Trophoblast cell (in vitro differentiated cells and primary cell): ENCODE measurements at regions not wholly inside any gene's neighbourhood (a gene's known extent, or its start where the extent isn't known, plus 50 kb on each side); places are given as distances from the start of the nearest gene placed in this dataset.

ENCODE experiments used
- DNase-seq, 2 donors: peaks; one replicate each; pipeline ENCODE4 v3.0.0-alpha.2; 2016
- H2AFZ ChIP-seq: 2 replicates; pipeline ENCODE4 v1.6.1; 2013; ENCODE audit warnings: low read length, moderate library complexity, mild to moderate bottlenecking; ENCODE audit not compliant: insufficient read depth, poor library complexity
- H2AK5ac ChIP-seq: 2 replicates; pipeline ENCODE4 v1.6.1; 2013; ENCODE audit warnings: mild to moderate bottlenecking, low read length
- H2BK120ac ChIP-seq: 2 replicates; pipeline ENCODE4 v1.6.1; 2013; ENCODE audit warnings: low read length, mild to moderate bottlenecking, moderate library complexity; ENCODE audit not compliant: insufficient read depth, poor library complexity
- H2BK12ac ChIP-seq: 2 replicates; pipeline ENCODE4 v1.6.1; 2013; ENCODE audit warnings: mild to moderate bottlenecking, low read length, moderate library complexity
- H2BK5ac ChIP-seq: 2 replicates; pipeline ENCODE4 v1.6.1; 2013; ENCODE audit warnings: low read length, low read depth, moderate library complexity, mild to moderate bottlenecking; ENCODE audit not compliant: poor library complexity
- H3K14ac ChIP-seq: 2 replicates; pipeline ENCODE4 v1.6.1; 2013; ENCODE audit warnings: mild to moderate bottlenecking, low read length
- H3K18ac ChIP-seq: 2 replicates; pipeline ENCODE4 v1.6.1; 2013; ENCODE audit warnings: mild to moderate bottlenecking, low read length
- H3K23ac ChIP-seq: 2 replicates; pipeline ENCODE4 v1.6.1; 2013; ENCODE audit warnings: low read length
- H3K27ac ChIP-seq: 2 replicates; pipeline ENCODE4 v1.5.1; 2013; ENCODE audit warnings: low read depth, mild to moderate bottlenecking, inconsistent platforms, low read length, moderate library complexity
- H3K27me3 ChIP-seq: 2 replicates; pipeline ENCODE4 v1.6.1; 2013; ENCODE audit warnings: inconsistent platforms, mild to moderate bottlenecking, low read length, moderate library complexity; ENCODE audit not compliant: insufficient read depth
- H3K36me3 ChIP-seq, 2 experiments: 1 replicate in 1 of 2; 2 replicates in 1 of 2; pipeline ENCODE4 v1.6.1; 2013; ENCODE audit warnings: low read length in 2 of 2, mild to moderate bottlenecking in 2 of 2, moderate library complexity in 1 of 2; ENCODE audit not compliant: insufficient read depth in 2 of 2, control insufficient read depth in 1 of 2
- H3K4ac ChIP-seq: 2 replicates; pipeline ENCODE4 v1.6.1; 2013; ENCODE audit warnings: low read depth, mild to moderate bottlenecking, low read length, moderate library complexity
- H3K4me1 ChIP-seq, 2 experiments: 1 replicate in 1 of 2; 2 replicates in 1 of 2; pipeline ENCODE4 v1.6.1; 2013; ENCODE audit warnings: low read length in 2 of 2, mild to moderate bottlenecking in 2 of 2, moderate library complexity in 1 of 2; ENCODE audit not compliant: insufficient read depth in 2 of 2, control insufficient read depth in 1 of 2
- H3K4me2 ChIP-seq: 2 replicates; pipeline ENCODE4 v1.6.1; 2013; ENCODE audit warnings: inconsistent platforms, mild to moderate bottlenecking, low read length, moderate library complexity
- H3K4me3 ChIP-seq: 2 replicates; pipeline ENCODE4 v1.5.1; 2013; ENCODE audit warnings: mild to moderate bottlenecking, low read depth, low read length, inconsistent platforms
- H3K79me1 ChIP-seq: one replicate; pipeline ENCODE4 v1.6.1; 2013; ENCODE audit warnings: low read length
- H3K79me2 ChIP-seq: 2 replicates; pipeline ENCODE4 v1.6.1; 2013; ENCODE audit warnings: low read length, mild to moderate bottlenecking; ENCODE audit not compliant: control insufficient read depth, insufficient read depth, poor library complexity
- H3K9ac ChIP-seq: 2 replicates; pipeline ENCODE4 v1.6.1; 2013; ENCODE audit warnings: mild to moderate bottlenecking, low read length
- H3K9me3 ChIP-seq: 2 replicates; pipeline ENCODE4 v1.6.1; 2013; ENCODE audit warnings: low read depth, mild to moderate bottlenecking, control low read depth, inconsistent platforms, low read length; ENCODE audit not compliant: insufficient read depth
- H4K12ac ChIP-seq: 2 replicates; pipeline ENCODE4 v1.6.1; 2013; ENCODE audit warnings: low read depth, mild to moderate bottlenecking, low read length, moderate library complexity
- H4K8ac ChIP-seq: 2 replicates; pipeline ENCODE4 v1.6.1; 2013; ENCODE audit warnings: low read depth, mild to moderate bottlenecking, low read length, moderate library complexity
- H4K91ac ChIP-seq: one replicate; pipeline ENCODE4 v1.6.1; 2013; ENCODE audit warnings: low read depth, mild to moderate bottlenecking, low read length, moderate library complexity
- WGBS: extraction: QIAGEN DNeasy Blood & Tissue Kit; methylation state at CpG from one replicate; pipeline ENCODE4 v1.1.7; 2013; ENCODE audit warnings: missing lambda C conversion rate; ENCODE audit not compliant: insufficient read length, insufficient coverage; ENCODE audit errors: extremely low coverage; 5-methylcytosine and 5-hydroxymethylcytosine counted together

- no peak overlapping the region for H3K23ac ChIP-seq
- no peaks in the 10 kb centered on the region for H3K79me2 ChIP-seq
- H2AK5ac ChIP-seq, result peak overlapping the region; percentile 92
- H4K8ac ChIP-seq, result no peak overlapping the region
- H3K4me1 ChIP-seq, result peaks cover 17 to 21% of the 10 kb centered on the region in 2 experiments
- no peak overlapping the region for H3K14ac ChIP-seq
- no peak overlapping the region for H2AFZ ChIP-seq
- H3K4ac ChIP-seq, result no peak overlapping the region
- H2BK5ac ChIP-seq, result peak overlapping the region; percentile 19
- no peaks in the 10 kb centered on the region for H3K9me3 ChIP-seq
- H3K4me2 ChIP-seq, result no peak overlapping the region
- H4K91ac ChIP-seq, result peak overlapping the region; percentile 43
- no peaks in the 10 kb centered on the region for H3K27me3 ChIP-seq
- H3K27ac ChIP-seq, result no peak overlapping the region
- H4K12ac ChIP-seq, result no peak overlapping the region
- no peak overlapping the region for H3K18ac ChIP-seq
- peaks cover 7% of the 10 kb centered on the region for H3K79me1 ChIP-seq
- no peak overlapping the region for H3K9ac ChIP-seq
- peak overlapping the region; percentile 48 for H2BK120ac ChIP-seq
- H3K4me3 ChIP-seq, result no peak overlapping the region
- H3K36me3 ChIP-seq, result no peaks in the 10 kb centered on the region
- peak overlapping the region; percentile 75 for H2BK12ac ChIP-seq
- DNase-seq, result no peak
- WGBS, result no CpG with 5 or more reads among the region's 3 CpGs
Measured at GRCh38 chr5:159507661-159508060, 177.4 kb upstream of the IL12B start.

GRCh38 chr5:159508344-159508743 lies 178.1 kb upstream of the IL12B start:
- H2BK12ac ChIP-seq, result peak overlapping the region; percentile 78
- no peak overlapping the region for H3K14ac ChIP-seq
- no peak overlapping the region for H4K12ac ChIP-seq

DNA sequence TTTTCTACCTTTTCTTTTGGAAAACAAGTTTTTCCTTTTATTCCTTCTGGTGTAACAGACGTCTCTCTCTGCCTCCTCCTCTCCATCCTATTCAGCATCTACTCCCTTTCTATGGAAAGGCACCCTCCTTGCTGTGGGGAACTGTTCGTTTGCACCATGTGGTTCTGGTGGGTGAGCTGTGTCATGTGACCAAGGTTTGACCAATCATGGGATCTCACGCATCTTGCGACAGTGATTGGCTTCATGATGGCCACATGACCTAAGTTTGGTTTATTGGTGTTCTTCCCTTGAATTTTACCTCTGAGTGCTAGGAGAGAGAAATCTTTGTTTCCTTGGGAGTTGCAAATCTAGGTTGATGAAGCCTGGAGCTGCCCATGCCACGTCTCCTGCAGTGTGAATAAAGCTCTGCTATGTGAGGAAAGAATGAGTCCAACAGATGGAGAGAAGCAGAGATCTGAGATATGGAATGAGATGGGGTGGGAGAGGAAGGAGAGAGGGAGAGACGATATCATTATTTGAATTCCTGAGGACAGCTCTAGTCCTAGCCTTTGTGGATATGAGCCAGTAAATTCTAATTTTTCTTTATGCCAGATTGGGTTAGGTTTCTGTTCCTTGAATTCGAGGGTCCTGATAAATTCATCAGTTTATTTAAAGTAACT lies 178.8 kb upstream of the IL12B start:
- no peak overlapping the region for H4K12ac ChIP-seq
- no peak overlapping the region for H2BK5ac ChIP-seq
- WGBS, result no CpG with 5 or more reads among the region's 7 CpGs
- peaks cover 7% of the 10 kb centered on the region for H3K79me1 ChIP-seq
- peaks cover 13% of the 10 kb centered on the region in 2 experiments for H3K4me1 ChIP-seq
- H3K4me2 ChIP-seq, result no peak overlapping the region
- H2AK5ac ChIP-seq, result no peak overlapping the region
- no peak overlapping the region for H3K9ac ChIP-seq
- H2BK12ac ChIP-seq, result peak overlapping the region; percentile 51
- H3K14ac ChIP-seq, result no peak overlapping the region
- H3K27ac ChIP-seq, result no peak overlapping the region
- no peak overlapping the region for H2AFZ ChIP-seq
- no peak overlapping the region for H3K23ac ChIP-seq
- no peak overlapping the region for H4K8ac ChIP-seq
- DNase-seq, result no peak
- H3K4ac ChIP-seq, result no peak overlapping the region
- no peaks in the 10 kb centered on the region for H3K27me3 ChIP-seq
- H3K9me3 ChIP-seq, result no peaks in the 10 kb centered on the region
- H3K4me3 ChIP-seq, result no peak overlapping the region
- H3K18ac ChIP-seq, result no peak overlapping the region
- H2BK120ac ChIP-seq, result no peak overlapping the region
- H3K36me3 ChIP-seq, result no peaks in the 10 kb centered on the region
- H4K91ac ChIP-seq, result no peak overlapping the region
- H3K79me2 ChIP-seq, result no peaks in the 10 kb centered on the region

More at GRCh38 chr5:159508344-159508743, 178.1 kb upstream of the IL12B start:
- Histone ChIP-seq H4K91ac (no peak overlapping the region), H2BK120ac (no peak overlapping the region), H3K9ac (no peak overlapping the region), H3K27me3 (no peaks in the 10 kb centered on the region), H2AFZ (no peak overlapping the region), H2BK5ac (no peak overlapping the region), H3K27ac (no peak overlapping the region), H4K8ac (no peak overlapping the region), H3K79me1 (peaks cover 7% of the 10 kb centered on the region), H3K4me1 (peaks cover 15 to 17% of the 10 kb centered on the region in 2 experiments), H3K18ac (no peak overlapping the region), H3K23ac (no peak overlapping the region), H3K4ac (no peak overlapping the region), H3K9me3 (no peaks in the 10 kb centered on the region), H3K36me3 (no peaks in the 10 kb centered on the region), H3K4me3 (no peak overlapping the region), H3K79me2 (no peaks in the 10 kb centered on the region), H3K4me2 (no peak overlapping the region), H2AK5ac (peak overlapping the region; percentile 47)
- no CpG with 5 or more reads among the region's 5 CpGs for WGBS
- DNase-seq, result no peak

DNA sequence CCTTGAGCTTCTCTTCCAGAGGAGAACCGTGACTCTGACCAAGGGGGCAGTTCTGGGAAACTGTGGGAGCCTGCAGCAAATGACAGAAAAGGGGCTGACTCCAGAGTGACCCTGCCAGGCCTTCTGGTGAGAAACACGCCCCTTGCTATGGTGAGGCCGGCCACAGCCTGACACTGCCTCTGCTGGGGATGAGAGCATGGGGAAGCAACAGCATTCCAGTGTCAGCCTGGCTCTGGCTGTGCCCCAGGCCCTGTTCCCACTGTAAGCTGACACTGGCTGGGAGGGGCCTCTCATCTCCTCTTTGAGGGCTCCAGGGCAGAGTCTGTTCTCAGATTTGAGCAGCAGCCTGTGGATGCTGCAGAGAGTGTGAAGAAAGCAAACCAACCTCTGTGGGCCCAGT lies 180.0 kb upstream of the IL12B start:
- H3K36me3 ChIP-seq, result no peaks in the 10 kb centered on the region
- no CpG with 5 or more reads among the region's 3 CpGs for WGBS
- H4K12ac ChIP-seq, result no peak overlapping the region
- H3K4ac ChIP-seq, result no peak overlapping the region
- no peak overlapping the region for H3K23ac ChIP-seq
- peak overlapping the region; percentile 12 for H2BK5ac ChIP-seq
- no peak overlapping the region for H3K4me3 ChIP-seq
- no peak overlapping the region for H2BK120ac ChIP-seq
- H4K91ac ChIP-seq, result peak overlapping the region; percentile 67
- H3K27ac ChIP-seq, result peak overlapping the region; percentile 53
- H3K18ac ChIP-seq, result no peak overlapping the region
- no peak overlapping the region for H3K14ac ChIP-seq
- H3K79me1 ChIP-seq, result peaks cover 10% of the 10 kb centered on the region
- peak overlapping the region; percentile 43 for H2AFZ ChIP-seq
- no peaks in the 10 kb centered on the region for H3K9me3 ChIP-seq
- H3K4me1 ChIP-seq, result peaks cover 16% of the 10 kb centered on the region in 2 experiments
- H3K27me3 ChIP-seq, result no peaks in the 10 kb centered on the region
- no peak overlapping the region for H2AK5ac ChIP-seq
- peak; percentile 16 to 29 for DNase-seq
- H4K8ac ChIP-seq, result no peak overlapping the region
- H2BK12ac ChIP-seq, result peak overlapping the region; percentile 56
- H3K79me2 ChIP-seq, result no peaks in the 10 kb centered on the region
- no peak overlapping the region for H3K4me2 ChIP-seq
- no peak overlapping the region for H3K9ac ChIP-seq
